Right lobe of liver (tissue), 4 donors: ENCODE measurements at regions not wholly inside any gene's neighbourhood (a gene's known extent, or its start where the extent isn't known, plus 50 kb on each side); places are given as distances from the start of the nearest gene placed in this dataset.

Experiments
- CTCF ChIP-seq, 4 donors: fragments of 200-600 bp in 3 of 4; fragments of 450-650 bp in 1 of 4; IDR thresholded peaks; one replicate each; pipeline versions ENCODE4 v1.5.1 to v1.8.0; 2016 to 2022; ENCODE audit warnings: antibody characterized with exemption in 4 of 4, mild to moderate bottlenecking in 2 of 4
- POLR2A ChIP-seq: fragments of 450-650 bp; IDR thresholded peaks from one replicate; pipeline ENCODE4 v1.6.1; 2017; ENCODE audit warnings: antibody characterized with exemption, mild to moderate bottlenecking
- donor health status: DM: no; HTN: no; CAD: no.
- donor health status: DM: no; HTN: no; CAD: no.
- donor health status: DM: no; HTN: yes; CAD: no.

GRCh38 chr3:105233010-105233409 is 133.7 kb upstream of the ALCAM start:
- no peak for TF ChIP-seq CTCF (IDR thresholded peaks at IDR 0.05)
- no peak for TF ChIP-seq POLR2A
